ENCODE measurements at regions not wholly inside any gene's neighbourhood (a gene's known extent, or its start where the extent isn't known, plus 50 kb on each side); places are given as distances from the start of the nearest gene placed in this dataset.

DNA sequence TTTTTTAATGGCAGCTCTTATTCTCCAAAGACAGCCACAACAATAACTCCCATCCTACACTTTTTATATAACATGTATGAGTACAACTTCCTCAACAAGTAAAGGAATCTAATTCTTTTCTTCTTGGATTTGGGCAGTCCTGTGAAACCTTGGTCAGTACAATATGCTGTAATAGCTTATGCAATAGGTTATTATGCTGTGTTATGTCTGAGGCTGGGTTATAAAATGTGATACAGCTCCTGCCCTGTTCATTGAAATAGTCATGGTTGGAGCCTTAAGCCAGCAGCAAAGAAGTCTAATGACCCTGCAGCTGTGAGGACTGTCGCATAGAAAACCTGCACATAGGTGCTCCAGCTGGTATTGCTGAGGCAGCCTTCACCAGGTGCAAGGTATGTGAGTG, 215.8 kb upstream of the RASGEF1B start:
- TF ChIP-seq CTCF (IDR thresholded peaks at IDR 0.05; ENCODE audit: low read length) (no peak), EZH2 (IDR thresholded peaks at IDR 0.05; ENCODE audit: borderline replicate concordance, low read length) (no peak)

All from OCI-LY1 (cell line).